GM18519 (cell line): ENCODE measurements at regions not wholly inside any gene's neighbourhood (a gene's known extent, or its start where the extent isn't known, plus 50 kb on each side); places are given as distances from the start of the nearest gene placed in this dataset.

Source experiments
- ATAC-seq: cut with Tn5 transposase; IDR thresholded peaks from one replicate; pipeline ENCODE4 v1.9.1; 2021; ENCODE audit warnings: mild to moderate bottlenecking, moderate library complexity; ENCODE audit not compliant: unreplicated experiment, low FRiP score

- no peak for ATAC-seq
These were observed 50.8 kb upstream of the TSHZ2 start for GRCh38 chr20:52921340-52921739.

- ATAC-seq: no peak
These were observed 53.8 kb upstream of the TSHZ2 start for GRCh38 chr20:52918311-52918710.

GRCh38 chr20:52915564-52915963, 56.6 kb upstream of the TSHZ2 start:
- no peak for ATAC-seq

GRCh38 chr20:52914870-52915269, 57.3 kb upstream of the TSHZ2 start:
- ATAC-seq: no peak

GRCh38 chr20:52913650-52914387, 58.3 kb upstream of the TSHZ2 start:
- no peak for ATAC-seq

GRCh38 chr20:52905241-52905994, 66.7 kb upstream of the TSHZ2 start:
- no peak for ATAC-seq

- no peak for ATAC-seq
These were observed 67.3 kb upstream of the TSHZ2 start for GRCh38 chr20:52904837-52905236.

GRCh38 chr20:52899041-52899608, 73.0 kb upstream of the TSHZ2 start:
- ATAC-seq: no peak

- no peak for ATAC-seq
These were observed 75.8 kb upstream of the TSHZ2 start for GRCh38 chr20:52896348-52896747.

GRCh38 chr20:52895701-52896100, 76.5 kb upstream of the TSHZ2 start:
- ATAC-seq: no peak

GRCh38 chr20:52895235-52895634, 76.9 kb upstream of the TSHZ2 start:
- ATAC-seq: no peak

GRCh38 chr20:52893498-52893897, 78.7 kb upstream of the TSHZ2 start:
- ATAC-seq: no peak

- ATAC-seq: no peak
These were observed 80.1 kb upstream of the TSHZ2 start for GRCh38 chr20:52892023-52892422.

- ATAC-seq: no peak
These were observed 82.0 kb upstream of the TSHZ2 start for GRCh38 chr20:52890130-52890529.

GRCh38 chr20:52889225-52889624, 82.9 kb upstream of the TSHZ2 start:
- ATAC-seq: no peak

GRCh38 chr20:52888096-52888495, 84.1 kb upstream of the TSHZ2 start:
- ATAC-seq: no peak

GRCh38 chr20:52880997-52881396, 91.2 kb upstream of the TSHZ2 start:
- no peak for ATAC-seq

- ATAC-seq: no peak
These were observed 91.9 kb upstream of the TSHZ2 start for GRCh38 chr20:52880259-52880658.

- no peak for ATAC-seq
These were observed 97.9 kb upstream of the TSHZ2 start for GRCh38 chr20:52874241-52874640.

GRCh38 chr20:52869698-52870501, 102.3 kb upstream of the TSHZ2 start:
- no peak for ATAC-seq

- ATAC-seq: no peak
These were observed 102.9 kb upstream of the TSHZ2 start for GRCh38 chr20:52869276-52869675.
